HepG2 (cell line): ENCODE measurements at regions not wholly inside any gene's neighbourhood (a gene's known extent, or its start where the extent isn't known, plus 50 kb on each side); places are given as distances from the start of the nearest gene placed in this dataset.

Experiments used
- ATAC-seq: fragments of 200-7000 bp; cut with Tn5 transposase; 3 replicates; pipeline ENCODE4 v1.9.1; 2020; ENCODE audit warnings: mild to moderate bottlenecking, moderate library complexity
- BruUV-seq: library from RNA; stranded (reverse); fragments of 400-500 nt; replicated peaks from 2 replicates; lab custom pipeline; 2021; lab: Mats Ljungman, UMichigan
- CTCF ChIA-PET: fragments of 300-600 bp; formaldehyde crosslinking; extraction: SDS; loops from one replicate; lab custom pipeline; 2021; ENCODE audit warnings: low total read pairs, inconsistent platforms, low intra/inter-chr PET ratio; lab: Yijun Ruan, JAX
- POLR2A ChIA-PET: fragments of 350-600 bp; sonication (Branson Sonifier 250); formaldehyde crosslinking; loops from one replicate; lab custom pipeline; 2020; ENCODE audit warnings: antibody characterized with exemption, inconsistent platforms; lab: Yijun Ruan, JAX
- DNase-seq: peaks from one replicate; pipeline ENCODE4 v3.0.0-alpha.2; 2015; ENCODE audit warnings: low spot score
- FAIRE-seq: peaks from 3 replicates; lab custom pipeline; 2011; peaks lifted over from hg19 to GRCh38; lab: Jason Lieb, UNC
- H2AFZ ChIP-seq: one replicate; pipeline ENCODE4 v1.6.1; 2011; ENCODE audit warnings: low read length, inconsistent platforms
- H3K27ac ChIP-seq: fragments of 300-600 bp; 3 replicates; pipeline ENCODE4 v1.8.0; 2011; ENCODE audit warnings: mixed run types, mild to moderate bottlenecking, mixed read lengths, low read length, inconsistent platforms; ENCODE audit not compliant: insufficient read depth; ENCODE audit errors: extremely low read length
- H3K27me3 ChIP-seq, 2 experiments: fragments of 200-600 bp in 1 of 2; 2 replicates in 1 of 2; 3 replicates in 1 of 2; pipeline versions ENCODE4 v1.6.0 to v1.8.0; 2011; ENCODE audit warnings: low read length in 2 of 2, mild to moderate bottlenecking in 2 of 2, moderate library complexity in 2 of 2, inconsistent platforms in 1 of 2; ENCODE audit not compliant: insufficient read depth in 2 of 2, control insufficient read depth in 1 of 2
- H3K36me3 ChIP-seq, 2 experiments: fragments of 200-600 bp in 1 of 2; replicated peaks in 1 of 2; 2 replicates in 1 of 2; 3 replicates in 1 of 2; pipeline versions ENCODE4 v1.5.1 to v1.8.0; 2011; ENCODE audit warnings: low read length in 2 of 2, inconsistent platforms in 1 of 2; ENCODE audit not compliant: insufficient read depth in 2 of 2, control insufficient read depth in 1 of 2
- H3K4me1 ChIP-seq: 2 replicates; pipeline ENCODE4 v1.5.1; 2012; ENCODE audit warnings: low read length, inconsistent platforms; ENCODE audit not compliant: insufficient read depth
- H3K4me2 ChIP-seq: 2 replicates; pipeline ENCODE4 v1.6.0; 2011; ENCODE audit warnings: low read depth, low read length, inconsistent platforms
- H3K4me3 ChIP-seq, 3 experiments: fragments of 200-600 bp in 1 of 3; sonication (generic), shearing (Covaris generic) in 1 of 3; replicated peaks in 1 of 3; 2 replicates each; pipeline ENCODE4 v1.5.1; 2011 to 2016; ENCODE audit warnings: low read length in 3 of 3, inconsistent platforms in 2 of 3, low read depth in 2 of 3, mild to moderate bottlenecking in 2 of 3, control low read depth in 1 of 3, mixed read lengths in 1 of 3; ENCODE audit not compliant: insufficient read depth in 1 of 3
- H3K79me2 ChIP-seq: one replicate; pipeline ENCODE4 v1.6.1; 2011; ENCODE audit warnings: low read length, inconsistent platforms; ENCODE audit not compliant: insufficient read depth
- H3K9ac ChIP-seq: 2 replicates; pipeline ENCODE4 v1.6.0; 2011; ENCODE audit warnings: mild to moderate bottlenecking, low read depth, low read length, inconsistent platforms; ENCODE audit not compliant: insufficient read depth
- H3K9me3 ChIP-seq: 2 replicates; pipeline ENCODE4 v1.5.1; 2012; ENCODE audit warnings: mild to moderate bottlenecking, low read length
- H4K20me1 ChIP-seq: 2 replicates; pipeline ENCODE4 v1.6.0; 2011; ENCODE audit warnings: inconsistent platforms, mild to moderate bottlenecking, low read length, moderate library complexity; ENCODE audit not compliant: insufficient read depth
- CREB1 ChIP-seq, 2 experiments: fragments of 450-650 bp in 1 of 2; IDR thresholded peaks; 2 replicates each; pipeline ENCODE4 v1.6.1; 2016 to 2017; ENCODE audit warnings: control low read depth in 1 of 2, mild to moderate bottlenecking in 1 of 2, missing compliant biosample characterization in 1 of 2, missing genetic modification characterization in 1 of 2
- IRX3 ChIP-seq: sonication (generic); formaldehyde crosslinking; IDR thresholded peaks from 2 replicates; pipeline ENCODE4 v1.8.1; 2023; ENCODE audit warnings: mild to moderate bottlenecking, low read depth, missing genetic modification reagents, borderline replicate concordance
- KIAA2018 ChIP-seq: sonication (generic); formaldehyde crosslinking; IDR thresholded peaks from 2 replicates; pipeline ENCODE4 v1.5.0; 2020; ENCODE audit warnings: mild to moderate bottlenecking, missing genetic modification reagents, borderline replicate concordance
- ZNF274 ChIP-seq: sonication (generic); formaldehyde crosslinking; IDR thresholded peaks from 2 replicates; pipeline ENCODE4 v1.5.1; 2020; ENCODE audit warnings: mild to moderate bottlenecking, missing genetic modification reagents
- ZNF547 ChIP-seq: sonication (generic); formaldehyde crosslinking; IDR thresholded peaks from 2 replicates; pipeline ENCODE4 v1.5.1; 2020; ENCODE audit warnings: mild to moderate bottlenecking, missing genetic modification reagents
- ZNF780A ChIP-seq: sonication (generic); formaldehyde crosslinking; IDR thresholded peaks from 2 replicates; pipeline ENCODE4 v1.8.0; 2022; ENCODE audit warnings: mild to moderate bottlenecking, missing genetic modification reagents, moderate library complexity
- WGBS: methylation state at CpG from one replicate; pipeline ENCODE4 v1.1.6; 2017; ENCODE audit warnings: low lambda C conversion rate; 5-methylcytosine and 5-hydroxymethylcytosine counted together
- in situ Hi-C: cut with HindIII; loops from 2 replicates; pipeline ENCODE4 v1.10.0; 2017; ENCODE audit warnings: low pct_unique_long_range_greater_than_20kb; ENCODE audit not compliant: extremely low pct_ligation_motif_present
- intact Hi-C: fragments of 100-400 bp; cut with micrococcal nuclease; formaldehyde crosslinking; loops from one replicate; pipeline ENCODE4 v1.10.0; 2022; ENCODE audit not compliant: unreplicated experiment

- FAIRE-seq (no peak), DNase-seq (no peak), ATAC-seq (no peak)
- H3K9ac ChIP-seq, result no peak overlapping the region
- TF ChIP-seq IRX3 (CRISPR knock-in tag) (no peak), CREB1 (IDR thresholded peaks at IDR 0.05) (no peak), CREB1 (CRISPR knock-in tag; IDR thresholded peaks at IDR 0.05) (no peak), ZNF780A (CRISPR knock-in tag) (no peak), KIAA2018 (CRISPR knock-in tag) (no peak), ZNF274 (no peak), ZNF547 (no peak)
- in situ Hi-C loops (no loop called here), intact Hi-C loops (no loop called here)
- no peaks in the 10 kb centered on the region for H3K27me3 ChIP-seq
- H4K20me1 ChIP-seq, result no peaks in the 10 kb centered on the region
- H3K79me2 ChIP-seq, result no peaks in the 10 kb centered on the region
- H3K27ac ChIP-seq, result no peak overlapping the region
- CTCF ChIA-PET, result no interaction called here
- POLR2A ChIA-PET, result no interaction called here
- peaks cover 18% of the 10 kb centered on the region for H3K9me3 ChIP-seq
- no peaks in the 10 kb centered on the region for H3K4me1 ChIP-seq
- no peak overlapping the region for H3K4me2 ChIP-seq
- no peak overlapping the region for H2AFZ ChIP-seq
- H3K36me3 ChIP-seq, result no peaks in the 10 kb centered on the region
- BruUV-seq, result no TSS peak
- 43% methylated on average over 2 of the region's 2 CpGs for WGBS
- no peak overlapping the region for H3K4me3 ChIP-seq
Measured at GRCh38 chr1:195141294-195141693, 1466.9 kb downstream of the KCNT2 start.
